Suppressor macrophage treated with lipopolysaccharide for 4 hours (primary cell): ENCODE measurements at regions not wholly inside any gene's neighbourhood (a gene's known extent, or its start where the extent isn't known, plus 50 kb on each side); places are given as distances from the start of the nearest gene placed in this dataset.
"Not testable (repeated sequence)": the region's sequence is repeated elsewhere in the genome, so short reads cannot be mapped to it uniquely, and the experiment has no call there.

Experiments
- DNase-seq: peaks from one replicate; pipeline ENCODE4 v3.0.0-alpha.2; 2020

- no peak for DNase-seq
These were observed 280.2 kb downstream of the KCNJ3 start for GRCh38 chr2:154978710-154979109.

GRCh38 chr2:154978244-154978643, 279.7 kb downstream of the KCNJ3 start:
- DNase-seq: peak; percentile 18

- DNase-seq: no peak
These were observed 275.5 kb downstream of the KCNJ3 start for GRCh38 chr2:154974041-154974440.

- no peak for DNase-seq
These were observed 265.0 kb downstream of the KCNJ3 start for GRCh38 chr2:154963511-154963910.

DNA sequence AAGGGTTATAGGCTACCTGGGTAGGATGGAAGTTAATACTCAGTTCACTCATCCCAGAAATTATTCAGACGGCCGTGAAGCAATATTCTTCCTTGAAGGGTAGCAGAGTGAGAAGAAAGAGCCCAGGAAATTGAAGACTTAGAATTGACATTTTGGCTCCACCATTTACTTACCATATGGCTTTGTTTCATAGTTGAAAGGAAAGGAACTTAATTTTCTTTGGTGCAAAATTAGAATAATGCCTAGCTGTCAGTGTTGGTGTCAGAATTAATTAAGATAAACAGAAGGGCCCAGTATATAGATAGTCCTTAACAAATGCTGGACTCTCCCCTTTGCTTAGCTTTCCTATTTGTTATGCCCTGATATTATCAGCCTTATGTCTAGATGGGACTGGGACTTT, 263.2 kb downstream of the KCNJ3 start:
- DNase-seq: no peak

DNA sequence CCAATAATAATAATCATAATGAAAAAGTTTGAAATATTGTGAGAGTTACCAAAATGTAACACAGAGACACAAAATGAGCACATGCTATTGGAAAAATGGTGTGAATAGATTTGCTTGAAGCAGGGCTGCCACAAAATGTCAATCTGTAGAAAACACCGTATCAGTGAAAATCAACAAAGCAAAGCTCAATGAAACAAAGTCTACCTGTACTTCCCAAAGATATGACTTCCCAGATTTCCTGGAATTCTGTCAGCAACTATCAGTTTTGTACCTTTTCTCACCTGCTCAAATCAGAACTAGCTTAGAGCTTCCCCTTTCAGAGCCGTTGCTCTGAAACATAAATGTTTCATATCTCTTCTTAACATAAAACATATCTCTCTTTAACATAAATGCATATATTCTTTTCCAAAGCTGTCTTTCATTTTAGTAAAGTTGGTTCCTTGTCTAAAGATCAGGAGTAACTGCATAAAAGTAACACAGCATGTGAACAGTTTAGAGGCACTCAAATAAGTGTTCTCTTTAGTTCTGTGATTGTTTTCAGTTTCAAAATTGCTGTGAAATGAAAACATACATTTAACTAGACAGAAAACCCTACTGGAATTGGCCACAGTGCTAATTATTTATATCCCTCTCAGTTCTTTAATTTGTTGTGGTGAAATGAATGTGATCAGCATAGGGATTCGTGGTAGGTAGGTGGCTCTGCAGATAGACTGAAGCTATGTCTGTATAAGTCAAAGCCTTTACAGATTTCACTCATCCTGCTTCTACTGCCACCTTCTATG, 262.5 kb downstream of the KCNJ3 start:
- DNase-seq: no peak

DNA sequence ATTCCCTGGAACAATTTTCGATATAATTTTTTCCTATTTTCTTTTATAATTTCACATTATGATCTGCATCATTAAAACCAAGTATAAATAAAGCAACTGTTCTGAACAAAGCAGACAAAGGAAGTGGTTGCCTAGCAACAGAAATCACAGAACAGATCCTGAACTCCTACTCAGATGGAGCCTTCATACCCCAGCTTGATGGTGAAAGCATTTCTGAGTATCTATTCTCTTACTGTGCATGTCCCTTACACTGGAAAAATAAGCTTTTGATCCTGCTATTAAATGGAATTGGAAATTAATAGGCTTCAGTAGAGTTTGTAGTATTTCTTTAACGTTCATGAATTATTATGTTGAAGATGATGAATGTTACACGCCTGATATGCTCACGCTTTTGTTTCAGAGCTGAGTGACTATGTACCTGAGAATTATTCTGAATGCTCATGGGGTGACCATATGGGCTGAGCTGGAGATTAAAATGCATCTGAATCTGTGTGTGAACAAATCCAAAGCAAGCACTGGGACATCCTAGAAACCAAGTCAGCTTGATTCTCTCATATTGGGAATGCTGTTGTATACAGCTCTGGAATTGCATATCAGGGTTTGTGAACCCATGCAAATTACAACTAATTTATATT, 254.0 kb downstream of the KCNJ3 start:
- no peak for DNase-seq

DNA sequence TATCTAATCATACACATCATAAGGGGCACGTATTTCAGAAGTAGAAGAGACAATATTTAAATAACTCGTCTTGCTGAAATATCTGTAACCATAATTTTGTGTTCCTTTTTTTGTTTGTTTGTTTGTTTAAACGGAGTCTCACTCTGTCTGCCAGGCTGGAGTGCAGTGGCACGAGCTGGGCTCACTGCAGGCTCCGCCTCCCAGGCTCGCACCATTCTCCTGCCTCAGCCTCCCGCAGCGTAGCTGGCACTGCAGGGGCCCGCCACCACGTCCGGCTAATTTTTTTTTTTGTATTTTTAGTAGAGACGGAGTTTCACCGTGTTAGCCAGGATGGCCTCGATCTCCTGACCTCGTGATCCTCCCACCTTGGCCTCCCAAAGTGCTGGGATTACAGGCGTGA, 248.9 kb downstream of the KCNJ3 start:
- DNase-seq: not testable (repeated sequence)

DNA sequence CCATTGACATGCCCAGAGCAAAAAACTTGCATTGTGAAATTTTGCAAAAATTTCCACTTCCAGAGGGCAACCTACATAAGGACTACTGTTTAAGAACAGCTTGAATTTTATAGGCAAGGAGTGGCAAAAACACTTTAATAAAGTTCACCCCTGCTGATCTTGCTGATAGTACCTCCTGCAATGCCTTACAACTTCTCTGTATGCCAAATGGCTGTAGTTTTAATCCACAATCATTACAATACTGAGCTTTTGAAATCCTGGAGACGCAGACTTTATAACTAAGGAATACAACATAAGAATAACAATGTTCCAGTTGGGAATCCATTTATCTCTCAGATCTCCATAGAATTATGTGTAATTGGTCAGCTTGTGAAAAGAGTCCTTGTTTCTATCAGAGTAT, 247.5 kb downstream of the KCNJ3 start:
- DNase-seq: no peak

GRCh38 chr2:154941379-154941778, 242.9 kb downstream of the KCNJ3 start:
- DNase-seq: no peak

- DNase-seq: no peak
These were observed 235.7 kb downstream of the KCNJ3 start for GRCh38 chr2:154934213-154934612.

DNA sequence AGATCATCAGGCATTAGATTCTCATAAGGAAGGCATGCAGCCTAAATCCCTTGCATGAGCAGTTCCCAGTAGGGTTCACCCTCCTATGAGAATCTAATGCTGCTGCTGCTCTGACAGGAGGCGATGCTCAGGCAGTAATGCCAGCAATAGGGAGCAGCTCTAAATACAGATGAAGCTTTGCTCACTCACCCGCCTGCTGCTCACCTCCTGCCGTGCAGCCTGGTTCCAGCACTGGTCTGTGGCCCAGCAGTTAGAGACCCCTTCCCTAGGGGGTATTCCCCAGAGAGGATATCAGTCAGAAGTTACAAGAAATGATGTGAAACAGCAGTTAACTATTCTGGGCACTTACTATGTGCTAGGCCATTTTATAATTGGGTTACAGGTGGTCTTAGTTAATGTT, 226.0 kb downstream of the KCNJ3 start:
- DNase-seq: no peak

DNA sequence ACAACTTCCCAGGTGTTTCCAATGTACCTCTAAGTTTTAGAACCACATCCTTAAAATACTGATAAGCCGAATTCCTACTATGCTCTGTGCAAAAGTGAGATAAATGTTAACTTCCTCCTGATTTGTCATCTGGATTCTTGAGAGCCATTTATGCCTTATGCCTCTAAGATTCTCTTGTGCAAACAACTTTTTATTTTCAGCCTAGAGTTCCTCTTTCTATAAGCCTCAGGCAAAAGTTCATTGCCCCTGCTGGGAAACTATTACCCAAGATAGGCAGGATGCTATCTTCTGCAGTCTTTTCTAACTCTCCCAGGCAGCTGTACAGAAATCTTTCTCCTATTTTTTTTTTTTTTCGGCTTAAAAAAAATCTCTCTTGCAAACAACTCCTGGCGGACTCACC, 216.1 kb downstream of the KCNJ3 start:
- DNase-seq: peak; percentile 66

- no peak for DNase-seq
These were observed 213.7 kb downstream of the KCNJ3 start for GRCh38 chr2:154912215-154912614.

DNA sequence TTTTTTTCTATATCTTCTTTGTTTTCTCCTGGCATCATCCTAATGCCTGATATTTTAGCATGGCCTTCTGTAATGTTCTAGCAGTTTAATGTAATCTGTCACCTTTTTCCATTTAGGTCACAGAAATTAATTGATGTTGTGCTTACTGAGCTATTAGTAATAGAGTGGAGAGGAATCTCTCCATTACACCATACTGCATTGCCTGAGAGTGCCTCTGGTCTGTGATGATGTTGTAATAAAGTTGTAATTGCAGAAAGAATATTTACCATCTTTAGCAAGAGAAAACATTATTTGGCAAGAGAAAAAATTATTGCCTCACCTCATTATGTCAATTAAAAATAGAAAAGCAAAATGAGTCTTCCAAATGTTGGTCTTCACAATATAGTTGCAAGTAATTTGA, 213.2 kb downstream of the KCNJ3 start:
- DNase-seq: peak; percentile 1

GRCh38 chr2:154910701-154911100, 212.2 kb downstream of the KCNJ3 start:
- no peak for DNase-seq

DNA sequence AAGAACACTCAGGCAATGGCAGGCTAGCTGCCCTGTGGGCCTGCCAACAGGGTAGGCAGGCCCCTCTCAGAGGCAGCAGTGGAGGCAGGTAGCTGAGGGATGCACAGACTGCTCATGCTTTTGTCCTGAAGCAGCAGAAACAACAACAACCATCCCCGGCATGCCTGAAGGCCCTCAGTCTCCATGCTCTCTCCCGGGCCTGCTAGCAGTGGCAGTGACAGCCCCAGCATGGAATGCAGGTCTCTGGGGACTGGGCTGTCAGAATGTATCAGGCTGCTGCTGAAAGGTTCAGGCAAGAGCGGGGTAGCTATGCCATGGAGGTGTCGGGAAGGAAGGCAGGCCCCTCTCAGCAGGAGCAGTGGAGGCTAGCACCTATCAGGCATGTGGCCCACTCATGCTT, 209.8 kb downstream of the KCNJ3 start:
- no peak for DNase-seq
